ENCODE measurements at regions not wholly inside any gene's neighbourhood (a gene's known extent, or its start where the extent isn't known, plus 50 kb on each side); places are given as distances from the start of the nearest gene placed in this dataset.
"Not testable (repeated sequence)": the region's sequence is repeated elsewhere in the genome, so short reads cannot be mapped to it uniquely, and the experiment has no call there.

GRCh38 chr5:108587821-108588220 is 159.9 kb upstream of the FER start:
- no peaks in the 10 kb centered on the region for H3K4me1 Mint-ChIP-seq (ENCODE audit: low read depth)
- no peak for ATAC-seq
- no peaks in the 10 kb centered on the region for H3K9me3 Mint-ChIP-seq
- no peaks in the 10 kb centered on the region for H3K36me3 Mint-ChIP-seq (ENCODE audit: insufficient read depth)
- H3K4me3 Mint-ChIP-seq, result no peak overlapping the region
- peaks cover 11% of the 10 kb centered on the region for H3K27me3 Mint-ChIP-seq (ENCODE audit: low read depth)
- DNase-seq, result no peak

- no peak for DNase-seq
- Mint-ChIP-seq H3K4me1 (ENCODE audit: low read depth) (no peaks in the 10 kb centered on the region), H3K9me3 (no peaks in the 10 kb centered on the region), H3K27me3 (ENCODE audit: low read depth) (peaks cover 9% of the 10 kb centered on the region), H3K4me3 (no peak overlapping the region), H3K36me3 (ENCODE audit: insufficient read depth) (no peaks in the 10 kb centered on the region)
- ATAC-seq, result no peak
Observed at GRCh38 chr5:108581026-108581425, 166.7 kb upstream of the FER start.

GRCh38 chr5:108579236-108579635 is 168.5 kb upstream of the FER start:
- DNase-seq, result no peak
- Mint-ChIP-seq H3K9me3 (peaks cover 1% of the 10 kb centered on the region), H3K36me3 (ENCODE audit: insufficient read depth) (no peaks in the 10 kb centered on the region), H3K4me1 (ENCODE audit: low read depth) (no peaks in the 10 kb centered on the region), H3K27me3 (ENCODE audit: low read depth) (peaks cover 5% of the 10 kb centered on the region), H3K4me3 (no peak overlapping the region)
- ATAC-seq, result no peak

- H3K9me3 Mint-ChIP-seq, result peaks cover 5% of the 10 kb centered on the region
- DNase-seq (no peak), ATAC-seq (no peak)
- H3K36me3 Mint-ChIP-seq (ENCODE audit: insufficient read depth), result no peaks in the 10 kb centered on the region
- no peaks in the 10 kb centered on the region for H3K4me1 Mint-ChIP-seq (ENCODE audit: low read depth)
- H3K4me3 Mint-ChIP-seq, result no peak overlapping the region
- peaks cover 5% of the 10 kb centered on the region for H3K27me3 Mint-ChIP-seq (ENCODE audit: low read depth)
Observed at GRCh38 chr5:108578791-108579190, 168.9 kb upstream of the FER start.

DNA sequence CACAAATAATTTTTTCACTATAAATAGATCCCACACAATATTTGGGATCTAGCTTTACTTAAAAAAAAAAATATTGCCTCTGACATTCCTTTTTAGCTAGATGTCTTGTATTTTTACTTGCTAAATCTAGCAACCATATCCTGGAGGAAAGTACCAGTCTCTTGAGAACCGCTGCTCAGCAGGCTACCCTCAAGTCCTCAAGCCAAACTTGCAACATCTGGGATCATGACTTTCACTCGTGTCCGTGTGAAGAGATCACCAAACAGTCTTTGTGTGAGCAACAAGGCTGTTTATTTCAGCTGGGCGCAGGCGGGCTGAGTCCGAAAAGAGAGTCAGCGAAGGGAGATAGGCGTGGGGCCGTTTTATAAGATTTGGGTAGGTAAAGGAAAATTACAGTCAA is 180.3 kb upstream of the FER start:
- Mint-ChIP-seq H3K4me1 (ENCODE audit: low read depth) (no peaks in the 10 kb centered on the region), H3K9me3 (no peaks in the 10 kb centered on the region), H3K27me3 (ENCODE audit: low read depth) (no peaks in the 10 kb centered on the region), H3K36me3 (ENCODE audit: insufficient read depth) (no peaks in the 10 kb centered on the region), H3K4me3 (no peak overlapping the region)
- DNase-seq (no peak), ATAC-seq (no peak)

DNA sequence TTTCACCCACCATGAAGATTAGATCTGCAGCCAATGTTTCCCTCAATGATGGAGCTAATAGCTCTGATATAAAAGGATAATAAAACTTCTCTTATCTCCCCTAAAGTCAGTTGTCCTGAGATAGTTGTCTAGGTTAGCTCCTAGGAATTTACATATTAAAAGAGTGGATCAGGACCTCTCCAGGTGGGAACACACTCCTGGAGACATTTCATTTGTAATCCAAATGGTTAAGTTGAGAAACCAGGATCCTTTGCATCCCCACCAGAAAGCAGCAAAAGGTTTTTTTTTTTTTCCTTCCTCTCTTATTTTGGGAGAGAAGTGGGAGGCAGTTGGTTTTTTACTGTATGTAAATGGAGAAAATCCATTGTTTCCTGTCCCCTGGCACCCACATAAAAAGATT is 182.5 kb upstream of the FBXL17 start:
- ATAC-seq (no peak), DNase-seq (no peak)
- Mint-ChIP-seq H3K27me3 (ENCODE audit: low read depth) (no peaks in the 10 kb centered on the region), H3K4me1 (ENCODE audit: low read depth) (no peaks in the 10 kb centered on the region), H3K36me3 (ENCODE audit: insufficient read depth) (no peaks in the 10 kb centered on the region), H3K4me3 (no peak overlapping the region), H3K9me3 (no peaks in the 10 kb centered on the region)

- no peak overlapping the region for H3K4me3 Mint-ChIP-seq
- no peaks in the 10 kb centered on the region for H3K4me1 Mint-ChIP-seq (ENCODE audit: low read depth)
- no peaks in the 10 kb centered on the region for H3K36me3 Mint-ChIP-seq (ENCODE audit: insufficient read depth)
- DNase-seq (no peak), ATAC-seq (no peak)
- H3K27me3 Mint-ChIP-seq (ENCODE audit: low read depth), result no peaks in the 10 kb centered on the region
- H3K9me3 Mint-ChIP-seq, result no peaks in the 10 kb centered on the region
Observed at GRCh38 chr5:108562205-108562454, 180.2 kb upstream of the FBXL17 start.

GRCh38 chr5:108561416-108562204 is 179.7 kb upstream of the FBXL17 start:
- H3K36me3 Mint-ChIP-seq (ENCODE audit: insufficient read depth), result no peaks in the 10 kb centered on the region
- no peak overlapping the region for H3K4me3 Mint-ChIP-seq
- H3K4me1 Mint-ChIP-seq (ENCODE audit: low read depth), result no peaks in the 10 kb centered on the region
- DNase-seq (no peak), ATAC-seq (no peak)
- no peaks in the 10 kb centered on the region for H3K27me3 Mint-ChIP-seq (ENCODE audit: low read depth)
- H3K9me3 Mint-ChIP-seq, result no peaks in the 10 kb centered on the region

- H3K9me3 Mint-ChIP-seq, result no peaks in the 10 kb centered on the region
- H3K36me3 Mint-ChIP-seq (ENCODE audit: insufficient read depth), result no peaks in the 10 kb centered on the region
- DNase-seq (no peak), ATAC-seq (no peak)
- no peaks in the 10 kb centered on the region for H3K4me1 Mint-ChIP-seq (ENCODE audit: low read depth)
- no peaks in the 10 kb centered on the region for H3K27me3 Mint-ChIP-seq (ENCODE audit: low read depth)
- no peak overlapping the region for H3K4me3 Mint-ChIP-seq
Observed at GRCh38 chr5:108560581-108560980, 178.7 kb upstream of the FBXL17 start.

DNA sequence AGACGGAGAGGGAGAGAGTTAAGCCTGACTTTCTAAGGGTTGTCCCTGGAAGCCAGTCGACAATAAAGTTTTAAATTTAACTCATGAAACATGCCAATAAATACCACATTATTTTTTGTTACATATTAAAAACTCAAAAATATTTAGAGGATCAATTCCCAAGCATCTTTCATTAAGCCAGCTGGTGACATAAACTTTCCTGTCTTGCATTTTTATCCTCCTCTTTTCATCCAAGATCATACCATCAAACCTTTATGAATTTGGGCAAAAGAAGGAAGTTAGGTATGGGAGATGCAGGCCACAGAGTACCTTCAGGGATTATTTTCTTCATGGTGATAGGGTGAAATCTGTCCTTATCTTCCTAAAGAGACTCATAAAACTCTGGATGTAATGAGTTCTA is 178.3 kb upstream of the FBXL17 start:
- no peaks in the 10 kb centered on the region for H3K27me3 Mint-ChIP-seq (ENCODE audit: low read depth)

GRCh38 chr5:108558840-108559239 is 176.9 kb upstream of the FBXL17 start:
- ATAC-seq; H3K4me3 Mint-ChIP-seq; H3K4me1 Mint-ChIP-seq (ENCODE audit: low read depth); H3K36me3 Mint-ChIP-seq (ENCODE audit: insufficient read depth); H3K9me3 Mint-ChIP-seq; DNase-seq; H3K27me3 Mint-ChIP-seq (ENCODE audit: low read depth): not testable (repeated sequence)

More for the DNA sequence above, 178.3 kb upstream of the FBXL17 start:
- no peaks in the 10 kb centered on the region for H3K9me3 Mint-ChIP-seq
- no peak overlapping the region for H3K4me3 Mint-ChIP-seq
- DNase-seq, result no peak
- no peaks in the 10 kb centered on the region for H3K4me1 Mint-ChIP-seq (ENCODE audit: low read depth)
- H3K36me3 Mint-ChIP-seq (ENCODE audit: insufficient read depth), result no peaks in the 10 kb centered on the region
- ATAC-seq, result no peak

- not testable (repeated sequence) for H3K27me3 Mint-ChIP-seq (ENCODE audit: low read depth); H3K4me1 Mint-ChIP-seq (ENCODE audit: low read depth); H3K4me3 Mint-ChIP-seq; DNase-seq; H3K9me3 Mint-ChIP-seq; H3K36me3 Mint-ChIP-seq (ENCODE audit: insufficient read depth); ATAC-seq
Observed at GRCh38 chr5:108558142-108558541, 176.2 kb upstream of the FBXL17 start.

DNA sequence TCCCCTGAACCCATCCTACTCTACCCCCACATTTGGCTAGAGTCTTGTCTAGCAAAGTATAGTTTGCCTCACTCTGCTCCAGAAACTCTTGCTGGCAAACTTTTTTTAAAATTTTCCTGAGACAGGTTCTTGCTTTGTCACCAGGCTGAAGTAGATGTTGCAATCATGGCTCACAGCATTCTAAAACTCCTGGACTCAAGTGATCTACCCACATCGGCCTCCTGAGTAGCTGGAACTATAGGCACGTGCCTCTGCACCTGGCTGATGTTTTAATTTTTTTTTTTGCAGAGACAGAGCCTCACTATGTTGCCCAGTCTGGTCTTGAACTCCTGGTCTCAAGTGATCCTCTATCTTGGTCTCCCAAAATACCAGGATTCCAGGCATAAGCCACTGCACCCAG is 175.8 kb upstream of the FBXL17 start:
- H3K36me3 Mint-ChIP-seq (ENCODE audit: insufficient read depth), result no peaks in the 10 kb centered on the region
- H3K27me3 Mint-ChIP-seq (ENCODE audit: low read depth), result no peaks in the 10 kb centered on the region
- H3K4me3 Mint-ChIP-seq, result no peak overlapping the region
- no peaks in the 10 kb centered on the region for H3K9me3 Mint-ChIP-seq
- DNase-seq, result no peak
- H3K4me1 Mint-ChIP-seq (ENCODE audit: low read depth), result no peaks in the 10 kb centered on the region
- ATAC-seq, result no peak

DNA sequence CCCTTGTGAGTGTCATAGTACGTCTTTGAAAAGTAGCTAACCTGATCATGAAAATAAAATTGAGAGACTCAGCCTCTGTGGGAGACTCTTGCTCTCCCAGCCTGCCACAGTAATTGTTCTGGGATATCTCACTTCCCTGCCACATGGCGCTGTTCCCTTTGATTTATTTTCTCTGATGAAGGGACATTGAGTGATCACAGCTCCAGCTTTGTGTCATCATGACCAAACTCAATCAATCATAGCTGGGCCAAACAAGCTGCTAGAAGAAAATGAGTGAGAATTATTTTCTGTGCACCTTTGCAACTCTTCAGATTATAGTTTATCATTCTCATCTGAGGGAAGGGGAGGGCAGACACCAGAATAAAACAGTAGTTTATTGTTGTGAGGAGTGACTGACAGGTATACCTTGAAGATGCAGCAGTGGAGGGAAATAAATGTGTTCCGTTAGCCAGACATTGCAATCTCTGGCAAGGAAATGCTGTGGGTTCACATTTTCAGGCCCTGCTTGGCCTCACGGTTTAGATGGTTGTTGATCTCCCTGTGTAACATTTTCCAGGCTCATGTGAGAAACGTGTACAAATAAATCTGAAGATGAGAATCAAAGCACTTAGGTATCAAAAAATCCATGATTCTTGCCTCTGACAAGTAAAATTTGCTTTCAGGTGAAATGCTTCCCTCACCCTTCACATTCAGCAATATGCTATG is 174.7 kb upstream of the FBXL17 start:
- Mint-ChIP-seq H3K9me3 (no peaks in the 10 kb centered on the region), H3K36me3 (ENCODE audit: insufficient read depth) (no peaks in the 10 kb centered on the region), H3K27me3 (ENCODE audit: low read depth) (no peaks in the 10 kb centered on the region), H3K4me3 (no peak overlapping the region), H3K4me1 (ENCODE audit: low read depth) (no peaks in the 10 kb centered on the region)
- ATAC-seq (no peak), DNase-seq (no peak)

All from activated T-cell treated with anti-CD3 and anti-CD28 coated beads, Interleukin-2, amount 50 U/mL, for 4 hours (primary cell).